Hematopoietic multipotent progenitor cell (in vitro differentiated cells): ENCODE measurements at regions not wholly inside any gene's neighbourhood (a gene's known extent, or its start where the extent isn't known, plus 50 kb on each side); places are given as distances from the start of the nearest gene placed in this dataset.
"Not testable (repeated sequence)": the region's sequence is repeated elsewhere in the genome, so short reads cannot be mapped to it uniquely, and the experiment has no call there.

Experiments
- DNase-seq, 3 donors: peaks; one replicate each; pipeline ENCODE4 v3.0.0-alpha.2; 2011 to 2015; ENCODE audit warnings: low read depth in 2 of 3, low spot score in 2 of 3

DNA sequence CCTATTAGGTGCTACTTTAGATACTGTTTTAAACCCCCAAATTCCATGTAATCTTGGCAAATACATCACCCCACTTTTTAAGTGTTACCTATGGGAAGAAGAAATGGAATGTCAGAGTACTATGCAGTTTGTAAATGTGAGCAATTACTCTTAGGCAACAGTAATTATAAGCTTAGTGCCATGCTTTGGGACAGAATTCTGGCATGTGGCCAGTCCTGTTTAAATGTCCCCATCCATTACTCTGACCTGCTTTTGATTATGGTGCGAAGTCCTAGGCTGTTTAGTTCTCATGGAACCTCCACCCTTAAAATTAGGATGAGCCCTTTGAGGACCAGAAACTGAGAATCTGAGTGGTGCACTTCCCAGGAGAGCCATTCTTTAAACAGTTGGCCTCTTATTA, 321.4 kb upstream of the RGS6 start:
- DNase-seq = no peak

DNA sequence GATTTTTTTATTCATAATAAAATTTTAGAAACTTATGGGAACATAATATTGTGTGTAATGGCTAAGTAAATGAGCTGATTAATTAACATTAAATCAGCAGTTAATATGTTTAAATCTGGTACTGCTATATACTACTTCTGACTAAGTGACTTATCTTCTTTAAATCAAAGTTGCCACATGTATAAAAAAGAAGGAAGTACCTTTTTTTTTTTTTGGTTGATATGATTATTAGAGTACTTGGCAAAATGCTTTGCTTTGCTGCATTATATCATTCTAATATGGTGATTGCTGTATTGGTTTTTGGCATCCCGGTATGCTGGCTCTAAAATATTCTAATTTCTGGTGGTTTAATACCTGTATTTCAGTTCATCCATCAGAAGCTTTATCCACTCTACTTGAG, 319.1 kb upstream of the RGS6 start:
- DNase-seq = peak in 1 of 3 donors; percentile 14

DNA sequence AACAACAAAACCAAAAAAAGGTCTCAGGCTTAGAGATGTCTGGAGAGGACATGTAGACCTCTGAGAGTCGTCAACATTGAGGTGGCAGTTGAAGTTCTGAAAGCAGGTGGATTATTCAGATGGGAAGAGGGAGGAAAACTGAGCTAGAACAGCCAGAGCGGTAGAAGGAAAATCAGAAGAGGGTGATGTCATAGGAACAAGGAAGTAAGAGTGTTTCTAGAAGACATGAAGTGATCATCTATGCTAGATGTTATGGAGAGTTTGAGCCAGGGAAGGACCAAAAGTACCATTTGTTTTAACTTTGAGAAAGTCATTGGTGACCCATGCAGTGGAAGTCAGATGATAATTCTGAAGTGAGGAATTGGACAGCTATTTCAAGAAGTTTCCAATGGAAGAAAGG, 316.2 kb upstream of the RGS6 start:
- no peak for DNase-seq

DNA sequence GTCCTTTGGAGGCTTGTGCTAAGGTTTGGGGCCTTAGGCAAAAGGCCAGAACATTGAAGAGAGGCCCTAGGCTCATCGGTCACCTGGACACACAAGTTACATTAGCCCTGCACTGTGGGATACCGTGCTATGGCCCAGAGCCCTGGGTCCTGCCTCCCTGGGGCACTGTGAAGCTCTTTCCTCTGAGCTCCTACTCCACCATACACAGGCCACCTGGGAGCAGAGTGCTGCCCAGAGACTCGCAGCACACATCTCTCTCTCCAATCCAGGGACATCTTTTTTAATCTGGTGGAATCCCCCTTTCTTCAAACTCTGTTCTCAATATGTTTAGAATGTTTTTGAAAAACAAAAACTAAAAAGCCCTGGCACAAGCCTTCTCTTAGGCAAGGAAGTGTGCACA, 314.2 kb upstream of the RGS6 start:
- DNase-seq = no peak

DNA sequence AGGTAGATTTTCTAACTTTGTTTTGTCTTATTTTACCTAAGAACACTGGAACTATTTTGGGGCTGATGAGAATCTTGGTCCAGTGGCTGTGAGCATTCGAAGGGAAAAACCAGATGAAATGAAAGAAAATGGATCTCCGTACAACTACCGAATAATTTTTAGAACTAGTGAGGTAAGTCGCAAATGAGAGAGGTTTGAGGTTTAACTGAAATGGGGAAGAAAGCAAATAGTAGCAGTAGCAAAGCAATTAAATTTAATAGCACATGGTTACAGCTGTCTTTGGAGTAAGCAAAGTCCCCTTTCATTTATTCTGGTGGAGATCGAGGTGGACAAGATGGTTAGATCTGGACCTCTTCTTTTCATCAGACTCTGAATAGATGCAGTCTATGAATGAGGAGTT, 313.5 kb upstream of the RGS6 start:
- no peak for DNase-seq

DNA sequence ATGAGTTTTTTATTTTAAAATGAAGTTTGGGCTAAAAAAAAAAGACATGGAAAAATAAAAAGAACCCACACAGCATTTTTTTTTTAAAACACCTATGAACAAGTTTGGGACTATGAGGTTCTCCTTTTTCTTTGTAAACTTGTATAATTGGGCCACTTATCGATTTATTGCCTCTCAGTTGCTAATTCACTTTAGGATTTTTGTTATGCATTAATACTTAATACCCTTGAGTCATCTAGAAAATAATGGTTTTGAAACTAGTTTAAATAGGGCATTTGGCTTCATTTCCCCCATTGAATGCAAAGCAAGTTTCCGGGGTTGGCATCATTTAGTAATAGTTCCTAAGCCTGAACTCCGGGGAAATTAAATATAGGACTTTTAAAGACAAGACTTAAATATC, 312.8 kb upstream of the RGS6 start:
- DNase-seq = no peak

DNA sequence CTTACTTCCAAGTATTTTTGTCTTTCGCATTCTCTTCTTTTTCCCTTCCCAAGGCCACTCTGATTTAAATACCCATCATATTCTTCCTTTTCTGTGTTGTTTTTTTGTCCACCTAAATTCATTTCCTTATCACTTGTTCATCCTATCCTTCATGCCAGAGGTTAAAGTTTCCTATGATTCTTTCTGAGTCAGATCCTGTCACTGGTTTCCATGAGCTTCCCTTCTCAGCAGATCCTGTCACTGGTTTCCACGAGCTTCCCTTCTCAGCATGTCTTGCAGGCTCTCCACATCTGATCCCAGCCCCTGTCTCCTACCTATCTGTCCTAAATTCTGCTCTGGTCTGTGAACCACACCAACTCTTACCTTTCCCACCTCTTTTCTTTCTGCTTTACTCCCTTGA, 311.8 kb upstream of the RGS6 start:
- no peak for DNase-seq

DNA sequence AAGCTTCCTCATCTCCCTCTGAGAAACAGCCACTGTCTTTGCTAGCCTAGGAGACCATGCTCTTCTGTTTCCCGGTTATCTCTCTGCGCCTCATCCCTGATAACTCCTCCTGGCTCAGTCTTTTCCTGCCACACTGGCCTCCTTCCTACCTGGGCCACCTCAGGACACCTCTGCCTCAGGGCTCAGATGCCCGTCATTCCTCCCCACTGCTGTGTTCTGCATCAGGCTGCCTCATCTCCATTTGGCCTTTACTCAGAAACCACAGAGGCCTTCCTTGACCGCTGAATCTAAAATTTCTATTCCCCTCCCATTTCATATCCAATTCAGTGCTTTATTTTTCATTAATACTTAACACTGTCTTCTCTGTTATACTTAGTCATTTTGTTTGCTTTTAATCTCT, 311.0 kb upstream of the RGS6 start:
- DNase-seq = no peak

DNA sequence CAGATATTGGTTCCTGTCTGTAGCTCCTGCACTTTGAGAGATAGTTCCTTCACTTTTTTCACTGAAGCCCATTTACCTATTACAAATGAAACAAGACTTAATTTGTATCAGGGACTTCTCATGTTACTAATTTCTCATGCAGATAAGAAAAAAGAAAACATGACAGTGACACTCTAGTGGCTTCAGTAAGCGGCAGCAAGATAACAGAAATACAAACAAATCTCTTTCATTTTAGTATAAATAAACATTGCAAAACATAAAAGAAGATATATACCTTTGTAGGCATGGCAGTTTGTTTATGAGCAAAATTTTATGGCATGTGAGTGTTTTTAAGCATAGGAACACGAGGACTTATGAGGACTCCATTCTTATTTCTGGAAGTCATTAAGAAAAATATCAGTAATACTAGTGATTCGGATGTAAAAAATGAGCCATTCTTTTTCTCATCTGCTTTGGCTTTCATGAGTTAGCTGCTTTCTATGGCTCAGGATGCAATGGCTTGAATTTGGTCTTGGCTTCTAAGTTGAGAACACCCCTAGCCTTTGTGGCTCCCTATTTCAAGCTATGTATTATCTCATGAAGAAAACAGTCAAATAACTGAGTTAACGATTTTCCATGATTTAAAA, 310.1 kb upstream of the RGS6 start:
- DNase-seq = no peak

DNA sequence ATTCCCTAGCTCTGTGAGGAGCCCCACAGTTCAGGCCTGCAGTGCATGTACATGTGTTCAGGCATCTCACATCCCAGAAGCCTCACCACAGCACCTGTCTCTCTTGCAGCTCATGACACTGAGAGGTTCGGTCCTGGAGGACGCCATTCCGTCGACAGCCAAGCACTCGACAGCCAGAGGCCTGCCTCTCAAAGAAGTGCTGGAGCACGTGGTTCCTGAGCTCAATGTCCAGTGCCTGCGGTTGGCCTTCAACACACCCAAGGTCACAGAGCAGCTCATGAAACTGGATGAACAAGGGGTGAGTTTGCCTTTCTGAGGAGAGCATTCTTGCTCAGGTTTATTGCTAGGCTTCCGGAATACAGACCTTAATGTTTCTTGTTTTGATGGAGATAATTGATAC, 308.3 kb upstream of the RGS6 start:
- no peak for DNase-seq

DNA sequence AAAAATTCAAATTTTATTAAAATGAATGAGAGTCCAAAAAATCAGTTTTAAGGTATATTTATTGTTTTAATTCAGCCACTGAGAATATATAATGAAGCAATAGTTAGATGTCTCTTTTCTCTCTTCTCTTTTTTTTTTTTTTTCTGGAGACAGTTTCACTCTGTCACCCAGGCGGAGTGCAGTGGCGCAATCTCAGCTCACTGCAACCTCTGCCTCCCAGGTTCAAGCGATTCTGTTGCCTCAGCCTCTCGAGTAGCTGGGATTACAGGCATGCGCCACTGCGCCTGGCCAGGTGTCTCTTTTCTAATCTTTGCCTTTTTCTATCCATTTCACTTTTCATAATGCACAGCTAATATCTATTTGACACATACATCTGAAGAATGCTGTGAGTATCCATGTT, 307.1 kb upstream of the RGS6 start:
- no peak for DNase-seq

DNA sequence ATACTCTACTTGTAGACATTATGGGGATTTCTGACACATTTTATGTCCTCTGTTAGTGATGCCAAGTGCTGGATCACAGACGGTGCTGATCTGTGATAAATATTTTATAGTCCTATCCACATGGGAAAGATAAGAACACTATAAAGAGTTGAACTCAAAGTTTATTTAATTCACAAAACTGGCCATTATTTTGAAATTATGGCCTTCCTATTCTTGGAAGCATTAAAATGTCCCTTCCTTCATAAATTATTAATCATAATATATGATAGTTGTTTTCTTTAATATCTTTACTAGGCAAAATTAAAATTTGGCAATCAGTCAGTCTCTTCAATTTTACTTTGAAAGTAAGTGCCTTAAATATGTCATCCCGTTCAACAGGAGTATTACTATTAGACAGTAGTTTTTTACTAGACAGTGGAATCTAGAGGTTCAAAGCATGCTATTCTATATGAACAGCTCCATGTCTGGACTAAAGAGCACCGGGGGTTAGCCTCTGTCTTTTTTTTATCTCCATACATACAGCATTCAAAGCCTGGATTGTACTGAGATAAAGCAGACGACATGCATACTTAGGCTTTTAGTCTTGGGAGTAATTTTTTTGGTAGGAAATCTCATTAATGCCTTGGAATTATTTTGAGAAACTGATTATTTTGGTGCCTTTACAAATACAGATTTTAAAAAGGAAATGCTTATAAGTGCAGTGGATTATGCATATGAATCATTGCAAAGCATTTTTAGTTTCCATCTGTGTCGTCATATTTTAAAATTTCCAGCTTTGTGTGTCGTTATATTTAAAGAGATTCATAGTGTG, 306.1 kb upstream of the RGS6 start:
- DNase-seq = no peak

DNA sequence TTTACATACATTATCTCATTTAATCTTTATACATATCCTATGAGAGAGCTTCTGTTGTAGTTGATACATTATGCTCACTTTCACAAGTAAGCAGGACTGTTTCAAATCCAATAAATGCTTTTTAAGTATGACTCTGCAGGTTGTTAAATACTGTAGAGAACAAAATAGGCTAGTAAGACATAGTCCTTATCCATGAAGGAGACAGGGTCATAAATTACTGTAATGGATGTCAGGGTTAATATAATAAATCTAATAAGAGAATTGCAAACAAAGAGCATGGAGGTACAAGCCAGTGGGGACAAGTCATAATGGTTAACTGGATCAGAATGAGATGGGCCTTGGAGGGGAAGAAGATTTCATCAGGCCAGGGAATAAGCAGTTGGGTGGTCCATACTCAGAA, 303.8 kb upstream of the RGS6 start:
- DNase-seq = no peak

DNA sequence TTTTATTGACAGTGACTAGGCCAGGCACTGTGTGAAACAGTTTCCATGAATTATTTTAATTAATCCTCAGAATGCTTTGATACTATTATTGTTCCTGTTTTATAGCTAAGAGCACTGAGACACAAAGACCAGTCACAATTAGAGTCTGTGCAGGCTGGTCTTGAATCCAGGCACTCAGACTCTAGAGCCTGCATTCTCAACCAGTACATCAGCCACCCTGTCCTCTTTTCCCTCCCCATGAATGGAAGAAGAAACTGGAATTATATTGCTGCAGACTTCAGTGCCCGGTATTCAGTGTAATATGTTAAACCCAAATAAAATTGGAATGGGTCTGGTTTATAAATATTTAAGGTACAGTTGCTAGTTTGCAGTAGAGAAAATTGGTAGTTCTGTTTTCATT, 303.0 kb upstream of the RGS6 start:
- DNase-seq = no peak

DNA sequence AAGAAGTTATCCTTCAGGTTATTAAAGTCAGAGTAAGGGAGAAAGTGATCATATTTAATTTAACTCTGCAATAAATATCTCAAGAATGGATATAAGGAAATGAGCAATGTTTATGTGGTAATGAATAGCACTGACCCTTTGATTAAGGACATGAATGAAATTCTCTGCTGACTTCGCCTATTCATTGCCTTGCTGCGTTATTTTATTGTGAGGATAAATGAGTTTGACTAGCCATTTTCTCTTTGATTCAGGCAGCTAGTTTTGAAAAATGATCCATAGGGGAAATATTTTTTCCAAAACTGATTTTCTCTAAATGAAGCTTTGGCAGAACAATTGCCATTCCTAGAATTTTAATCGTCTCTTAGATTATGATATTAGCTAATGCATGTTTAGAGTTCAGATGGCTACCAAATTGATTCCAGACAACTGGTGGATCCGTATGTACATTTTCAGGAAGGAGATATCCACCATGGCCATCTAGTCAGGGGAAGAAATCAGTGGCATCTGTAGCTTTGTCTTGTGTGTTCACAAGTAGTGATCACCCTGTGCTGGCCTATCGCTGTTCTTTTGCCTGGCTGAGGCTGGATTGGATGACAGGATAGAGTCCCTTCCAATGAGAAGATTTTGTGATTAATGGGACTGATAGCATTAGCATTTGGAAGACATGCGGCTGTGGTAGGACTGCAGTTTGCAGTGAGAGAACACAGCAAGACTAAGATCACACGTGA, 302.3 kb upstream of the RGS6 start:
- no peak for DNase-seq

DNA sequence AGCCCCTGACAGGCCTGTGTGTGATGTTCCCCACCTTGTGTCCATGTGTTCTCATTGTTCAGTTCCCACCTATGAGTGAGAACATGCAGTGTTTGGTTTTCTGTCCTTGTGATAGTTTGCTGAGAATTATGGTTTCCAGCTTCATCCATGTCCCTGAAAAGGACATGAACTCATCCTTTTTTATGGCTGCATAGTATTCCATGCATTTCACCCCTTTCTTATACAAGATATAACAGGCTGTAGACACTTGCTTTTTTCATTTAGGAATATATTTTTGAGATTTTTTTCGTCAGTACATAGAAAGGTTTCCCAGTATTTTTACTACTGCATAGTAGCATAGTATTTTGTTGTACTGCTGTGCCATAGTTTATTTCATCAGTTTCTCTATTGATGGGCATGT, 301.2 kb upstream of the RGS6 start:
- not testable (repeated sequence) for DNase-seq

DNA sequence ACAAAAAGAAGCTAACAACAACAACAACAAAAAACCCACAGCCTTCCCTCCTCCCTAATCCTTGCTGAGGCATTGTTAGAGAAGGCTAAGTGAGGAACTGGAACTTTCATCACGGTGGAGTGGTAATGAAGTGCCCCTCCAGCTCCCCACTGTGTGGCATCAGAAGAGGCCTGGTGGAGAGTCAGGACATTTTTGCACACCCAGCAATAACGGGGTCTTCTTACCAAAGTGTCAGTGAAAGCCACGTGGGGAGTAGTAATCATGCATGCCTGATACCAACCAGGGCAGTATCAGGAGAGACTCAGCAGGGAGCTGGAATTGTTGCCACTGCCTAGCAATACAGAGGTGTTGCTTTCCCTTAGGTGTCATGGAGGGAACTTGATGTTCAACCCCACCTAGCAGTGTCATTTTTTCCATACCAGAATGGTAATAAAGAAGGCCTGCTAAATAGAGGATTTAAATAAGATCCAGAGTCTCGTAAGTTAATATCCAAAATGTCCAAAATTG, 299.7 kb upstream of the RGS6 start:
- no peak for DNase-seq

DNA sequence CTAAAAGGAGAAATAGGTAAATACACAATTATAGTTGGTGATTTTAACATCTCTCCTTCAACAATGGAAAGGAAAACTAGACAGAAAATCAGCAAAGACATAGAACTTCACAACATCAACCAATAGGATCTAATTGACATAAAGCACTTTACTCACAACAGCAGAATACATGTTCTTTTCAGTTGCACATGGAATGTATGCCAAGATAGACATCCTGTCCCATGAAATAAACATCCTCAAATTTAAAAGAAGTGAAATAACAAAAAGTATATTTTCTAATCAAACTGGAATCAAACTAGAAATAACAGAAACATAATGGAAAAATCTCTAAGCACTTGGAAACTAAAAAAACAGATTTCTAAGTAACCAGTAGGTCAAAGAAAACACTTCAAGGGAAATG, 296.2 kb upstream of the RGS6 start:
- DNase-seq = no peak

DNA sequence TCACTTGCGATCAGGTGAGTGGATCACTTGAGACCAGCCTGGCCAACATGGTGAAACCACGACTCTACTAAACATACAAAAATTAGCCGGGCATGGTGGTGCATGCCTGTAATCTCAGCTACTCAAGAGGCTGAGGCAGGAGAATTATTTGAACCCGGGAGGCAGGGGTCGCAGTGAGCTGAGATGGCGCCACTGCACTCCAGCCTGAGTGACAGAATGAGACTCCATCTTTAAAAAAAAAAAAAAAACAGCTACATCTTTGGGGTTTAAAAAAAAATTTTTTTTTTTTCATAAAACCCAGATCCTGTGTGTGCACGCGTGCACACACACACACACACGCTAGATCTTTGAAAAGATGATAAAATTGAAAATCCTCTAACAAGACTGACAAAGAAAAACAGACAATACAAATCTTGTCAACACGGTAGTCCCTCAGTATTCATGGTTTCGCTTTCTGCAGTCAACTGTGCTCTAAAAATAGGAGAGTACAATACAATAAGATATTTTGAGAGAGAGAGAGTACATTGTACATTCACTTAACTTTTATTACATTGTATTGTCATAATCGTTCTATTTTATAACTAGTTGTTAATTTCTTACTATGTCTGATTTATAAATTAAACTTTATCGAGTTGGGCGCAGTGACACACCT, 295.3 kb upstream of the RGS6 start:
- no peak for DNase-seq

DNA sequence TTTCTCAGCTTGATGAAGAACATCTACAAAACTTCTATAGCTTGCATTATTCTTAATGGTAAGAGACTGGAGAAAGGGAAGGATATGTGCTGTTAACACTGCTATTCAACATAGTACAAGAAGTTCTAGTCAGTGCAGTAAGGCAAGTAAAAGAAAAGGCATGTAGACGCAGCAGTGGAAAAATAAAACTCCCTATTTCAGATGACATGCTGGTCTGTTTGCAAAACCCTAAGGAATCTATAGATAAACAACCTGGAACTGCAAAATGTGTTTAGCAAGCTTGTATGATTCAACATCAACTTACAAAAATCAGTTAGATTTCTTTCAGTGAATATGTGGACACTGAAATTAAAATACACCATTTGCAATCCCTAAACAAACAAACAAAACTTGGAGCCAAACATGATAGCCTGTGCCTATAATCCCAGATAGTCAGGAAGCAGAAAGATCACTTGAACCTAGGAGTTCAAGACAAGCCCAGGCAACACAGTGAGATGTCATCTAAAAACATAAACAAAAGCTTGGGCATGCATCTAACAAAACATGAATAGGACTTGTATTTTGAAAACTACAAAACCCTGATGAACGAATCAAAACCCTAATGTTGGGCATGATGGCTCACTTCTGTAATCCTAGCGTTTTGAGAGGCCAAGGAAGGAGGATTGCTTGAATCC, 293.6 kb upstream of the RGS6 start:
- no peak for DNase-seq

DNA sequence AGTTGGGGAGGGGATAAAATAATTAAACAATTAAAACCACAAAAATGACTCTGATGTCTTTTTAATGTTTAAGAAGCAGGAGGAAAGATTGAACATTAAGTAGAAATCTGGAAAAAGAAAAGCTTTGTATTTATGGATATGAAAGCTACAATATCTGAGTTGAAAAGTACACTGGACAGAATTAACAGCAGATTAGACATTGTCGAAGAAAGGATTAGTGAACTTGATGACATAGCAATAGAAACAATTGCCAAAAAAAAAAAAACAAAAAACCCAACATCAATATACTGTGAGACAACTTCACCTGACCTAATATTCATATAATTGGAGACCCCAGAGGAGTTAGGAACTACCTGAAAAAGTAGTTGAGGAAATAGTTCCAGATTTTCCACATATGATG, 289.5 kb upstream of the RGS6 start:
- DNase-seq = no peak
